ENCODE measurements at regions not wholly inside any gene's neighbourhood (a gene's known extent, or its start where the extent isn't known, plus 50 kb on each side); places are given as distances from the start of the nearest gene placed in this dataset.

- Histone ChIP-seq H3K27me3 (ENCODE audit: insufficient read depth) (no peaks in the 10 kb centered on the region), H3K36me3 (ENCODE audit: insufficient read depth) (peaks cover 5% of the 10 kb centered on the region; the same call in 1 of the 2 replicates), H3K4me2 (peak overlapping the region; percentile 20; the same call in 1 of the 2 replicates), H3K79me2 (replicated peaks; ENCODE audit: insufficient read depth) (no peaks in the 10 kb centered on the region), H3K9me2 (ENCODE audit: insufficient read depth) (peaks cover 2% of the 10 kb centered on the region; the same call in 1 of the 2 replicates), H3K27ac (ENCODE audit: low read depth) (no peak overlapping the region), H3F3A (replicated peaks; ENCODE audit: low read depth) (no peaks in the 10 kb centered on the region), H3K4me3 (no peak overlapping the region), H3K4me1 (ENCODE audit: insufficient read depth) (peaks cover 10% of the 10 kb centered on the region), H4K20me1 (replicated peaks; ENCODE audit: insufficient read depth) (no peaks in the 10 kb centered on the region), H2AFZ (peak overlapping the region; percentile 47; the same call in 1 of the 2 replicates)
- ATAC-seq = peak; percentile 53
- H3K36me3 Mint-ChIP-seq (ENCODE audit: low read depth) = peaks cover 17% of the 10 kb centered on the region; the same call in 2 of the 3 replicates
- H3K27ac Mint-ChIP-seq = no peak overlapping the region
- TF ChIP-seq EZH2 (IDR thresholded peaks at IDR 0.05; ENCODE audit: low read depth, unreplicated experiment) = no peak
- TF ChIP-seq ZNF331 (CRISPR knock-in tag; IDR thresholded peaks at IDR 0.05; ENCODE audit: low read depth) = no peak
- no peak for TF ChIP-seq NANOG (IDR thresholded peaks at IDR 0.05; ENCODE audit: borderline replicate concordance)
- TF ChIP-seq JUNB (IDR thresholded peaks at IDR 0.05; ENCODE audit: unreplicated experiment) = no peak
- TF ChIP-seq, protein P1, sequence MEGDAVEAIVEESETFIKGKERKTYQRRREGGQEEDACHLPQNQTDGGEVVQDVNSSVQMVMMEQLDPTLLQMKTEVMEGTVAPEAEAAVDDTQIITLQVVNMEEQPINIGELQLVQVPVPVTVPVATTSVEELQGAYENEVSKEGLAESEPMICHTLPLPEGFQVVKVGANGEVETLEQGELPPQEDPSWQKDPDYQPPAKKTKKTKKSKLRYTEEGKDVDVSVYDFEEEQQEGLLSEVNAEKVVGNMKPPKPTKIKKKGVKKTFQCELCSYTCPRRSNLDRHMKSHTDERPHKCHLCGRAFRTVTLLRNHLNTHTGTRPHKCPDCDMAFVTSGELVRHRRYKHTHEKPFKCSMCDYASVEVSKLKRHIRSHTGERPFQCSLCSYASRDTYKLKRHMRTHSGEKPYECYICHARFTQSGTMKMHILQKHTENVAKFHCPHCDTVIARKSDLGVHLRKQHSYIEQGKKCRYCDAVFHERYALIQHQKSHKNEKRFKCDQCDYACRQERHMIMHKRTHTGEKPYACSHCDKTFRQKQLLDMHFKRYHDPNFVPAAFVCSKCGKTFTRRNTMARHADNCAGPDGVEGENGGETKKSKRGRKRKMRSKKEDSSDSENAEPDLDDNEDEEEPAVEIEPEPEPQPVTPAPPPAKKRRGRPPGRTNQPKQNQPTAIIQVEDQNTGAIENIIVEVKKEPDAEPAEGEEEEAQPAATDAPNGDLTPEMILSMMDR (conservative IDR thresholded peaks at IDR 0.05; ENCODE audit: low read depth in 2 of 2) = no peak
- TF ChIP-seq ZNF114 (CRISPR knock-in tag; IDR thresholded peaks at IDR 0.05) = no peak
- no peak for TF ChIP-seq EZH2phosphoT487 (IDR thresholded peaks at IDR 0.05; ENCODE audit: unreplicated experiment)
- TF ChIP-seq, protein P2, sequence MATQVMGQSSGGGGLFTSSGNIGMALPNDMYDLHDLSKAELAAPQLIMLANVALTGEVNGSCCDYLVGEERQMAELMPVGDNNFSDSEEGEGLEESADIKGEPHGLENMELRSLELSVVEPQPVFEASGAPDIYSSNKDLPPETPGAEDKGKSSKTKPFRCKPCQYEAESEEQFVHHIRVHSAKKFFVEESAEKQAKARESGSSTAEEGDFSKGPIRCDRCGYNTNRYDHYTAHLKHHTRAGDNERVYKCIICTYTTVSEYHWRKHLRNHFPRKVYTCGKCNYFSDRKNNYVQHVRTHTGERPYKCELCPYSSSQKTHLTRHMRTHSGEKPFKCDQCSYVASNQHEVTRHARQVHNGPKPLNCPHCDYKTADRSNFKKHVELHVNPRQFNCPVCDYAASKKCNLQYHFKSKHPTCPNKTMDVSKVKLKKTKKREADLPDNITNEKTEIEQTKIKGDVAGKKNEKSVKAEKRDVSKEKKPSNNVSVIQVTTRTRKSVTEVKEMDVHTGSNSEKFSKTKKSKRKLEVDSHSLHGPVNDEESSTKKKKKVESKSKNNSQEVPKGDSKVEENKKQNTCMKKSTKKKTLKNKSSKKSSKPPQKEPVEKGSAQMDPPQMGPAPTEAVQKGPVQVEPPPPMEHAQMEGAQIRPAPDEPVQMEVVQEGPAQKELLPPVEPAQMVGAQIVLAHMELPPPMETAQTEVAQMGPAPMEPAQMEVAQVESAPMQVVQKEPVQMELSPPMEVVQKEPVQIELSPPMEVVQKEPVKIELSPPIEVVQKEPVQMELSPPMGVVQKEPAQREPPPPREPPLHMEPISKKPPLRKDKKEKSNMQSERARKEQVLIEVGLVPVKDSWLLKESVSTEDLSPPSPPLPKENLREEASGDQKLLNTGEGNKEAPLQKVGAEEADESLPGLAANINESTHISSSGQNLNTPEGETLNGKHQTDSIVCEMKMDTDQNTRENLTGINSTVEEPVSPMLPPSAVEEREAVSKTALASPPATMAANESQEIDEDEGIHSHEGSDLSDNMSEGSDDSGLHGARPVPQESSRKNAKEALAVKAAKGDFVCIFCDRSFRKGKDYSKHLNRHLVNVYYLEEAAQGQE (IDR thresholded peaks at IDR 0.05; ENCODE audit: unreplicated experiment) = no peak
- DNase-seq (ENCODE audit: low spot score) = no peak
- peaks cover 35% of the 10 kb centered on the region for H3K4me1 Mint-ChIP-seq
- peaks cover 22% of the 10 kb centered on the region for H3K9me3 Mint-ChIP-seq
- peaks cover 2% of the 10 kb centered on the region for H3K27me3 Mint-ChIP-seq (ENCODE audit: insufficient read depth, low read depth, poor library complexity)
- no peak overlapping the region for H3K4me3 Mint-ChIP-seq
These were observed 84.8 kb upstream of the IRX1 start for GRCh38 chr5:3510642-3511417.

DNA sequence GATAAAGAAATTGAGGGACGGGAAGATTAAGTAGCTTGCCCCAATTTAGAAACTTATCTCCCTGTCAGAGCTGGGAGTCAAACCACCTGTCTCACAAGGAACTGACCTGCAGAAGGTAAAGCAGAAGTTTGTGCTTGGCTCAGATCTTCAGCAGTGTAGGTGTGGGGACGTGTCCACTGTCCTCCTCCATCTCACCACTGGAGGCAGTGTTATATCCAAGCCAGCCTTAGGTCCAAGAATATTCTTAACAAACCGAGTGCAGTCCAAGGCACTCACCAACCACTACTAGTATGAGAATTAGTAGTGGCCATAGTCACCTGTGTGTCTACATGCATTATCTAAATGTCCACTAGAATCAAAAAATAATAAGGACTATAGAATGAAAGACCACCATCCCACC, 86.3 kb upstream of the IRX1 start:
- H4K20me1 ChIP-seq (replicated peaks; ENCODE audit: insufficient read depth) = no peaks in the 10 kb centered on the region
- Mint-ChIP-seq H3K4me3 (no peak overlapping the region), H3K9me3 (peaks cover 22% of the 10 kb centered on the region), H3K27me3 (ENCODE audit: insufficient read depth, low read depth, poor library complexity) (peaks cover 2% of the 10 kb centered on the region), H3K27ac (no peak overlapping the region), H3K4me1 (peaks cover 32% of the 10 kb centered on the region), H3K36me3 (ENCODE audit: low read depth) (peaks cover 17% of the 10 kb centered on the region; the same call in 2 of the 3 replicates)
- DNase-seq (ENCODE audit: low spot score) = no peak
- peaks cover 10% of the 10 kb centered on the region for H3K4me1 ChIP-seq (ENCODE audit: insufficient read depth)
- peaks cover 2% of the 10 kb centered on the region; the same call in 1 of the 2 replicates for H3K9me2 ChIP-seq (ENCODE audit: insufficient read depth)
- no peak overlapping the region for H3K27ac ChIP-seq (ENCODE audit: low read depth)
- peaks cover 5% of the 10 kb centered on the region; the same call in 1 of the 2 replicates for H3K36me3 ChIP-seq (ENCODE audit: insufficient read depth)
- TF ChIP-seq, protein P1 (conservative IDR thresholded peaks at IDR 0.05; ENCODE audit: low read depth in 2 of 2) = peak in 1 of 2 experiments; percentile 17; a peak in 1 of 4 replicates
- TF ChIP-seq EZH2 (IDR thresholded peaks at IDR 0.05; ENCODE audit: low read depth, unreplicated experiment) = no peak
- TF ChIP-seq POLR2AphosphoS5 (IDR thresholded peaks at IDR 0.05; ENCODE audit: low read depth) = no peak
- no peak for TF ChIP-seq STAT1 (IDR thresholded peaks at IDR 0.05; ENCODE audit: unreplicated experiment)
- H3F3A ChIP-seq (replicated peaks; ENCODE audit: low read depth) = no peaks in the 10 kb centered on the region
- no peak for ATAC-seq
- H3K79me2 ChIP-seq (replicated peaks; ENCODE audit: insufficient read depth) = no peaks in the 10 kb centered on the region
- no peaks in the 10 kb centered on the region for H3K27me3 ChIP-seq (ENCODE audit: insufficient read depth)
- no peak overlapping the region for H3K4me3 ChIP-seq
- H3K4me2 ChIP-seq = no peak overlapping the region
- no peak overlapping the region for H2AFZ ChIP-seq
